ENCODE measurements at regions not wholly inside any gene's neighbourhood (a gene's known extent, or its start where the extent isn't known, plus 50 kb on each side); places are given as distances from the start of the nearest gene placed in this dataset.
"Not testable (repeated sequence)": the region's sequence is repeated elsewhere in the genome, so short reads cannot be mapped to it uniquely, and the experiment has no call there.

GRCh38 chr1:34369701-34370455, 193.2 kb downstream of the C1orf94 start:
- DNase-seq (ENCODE audit: low spot score), result no peak

- no peak for DNase-seq (ENCODE audit: low spot score)
These were observed 194.0 kb downstream of the C1orf94 start for GRCh38 chr1:34370748-34371147.

- not testable (repeated sequence) for DNase-seq (ENCODE audit: low spot score)
These were observed 194.5 kb downstream of the C1orf94 start for GRCh38 chr1:34371179-34371578.

- no peak for DNase-seq (ENCODE audit: low spot score)
These were observed 195.3 kb downstream of the C1orf94 start for GRCh38 chr1:34371829-34372532.

- no peak for DNase-seq (ENCODE audit: low spot score)
These were observed 196.2 kb downstream of the C1orf94 start for GRCh38 chr1:34372891-34373290.

- DNase-seq (ENCODE audit: low spot score), result no peak
These were observed 197.2 kb downstream of the C1orf94 start for GRCh38 chr1:34373912-34374311.

GRCh38 chr1:34376531-34376930, 199.8 kb downstream of the C1orf94 start:
- no peak for DNase-seq (ENCODE audit: low spot score)

GRCh38 chr1:34378968-34379856, 202.5 kb downstream of the C1orf94 start:
- DNase-seq (ENCODE audit: low spot score), result no peak

GRCh38 chr1:34379911-34380310, 203.2 kb downstream of the C1orf94 start:
- DNase-seq (ENCODE audit: low spot score), result no peak

- no peak for DNase-seq (ENCODE audit: low spot score)
These were observed 203.9 kb downstream of the C1orf94 start for GRCh38 chr1:34380526-34381124.

GRCh38 chr1:34389974-34390373, 213.3 kb downstream of the C1orf94 start:
- no peak for DNase-seq (ENCODE audit: low spot score)

- DNase-seq (ENCODE audit: low spot score), result no peak
These were observed 219.3 kb downstream of the C1orf94 start for GRCh38 chr1:34396042-34396441.

GRCh38 chr1:34398241-34398915, 221.7 kb downstream of the C1orf94 start:
- DNase-seq (ENCODE audit: low spot score), result no peak

- DNase-seq (ENCODE audit: low spot score), result no peak
These were observed 222.2 kb downstream of the C1orf94 start for GRCh38 chr1:34398916-34399275.

GRCh38 chr1:34400675-34401074, 224.0 kb downstream of the C1orf94 start:
- DNase-seq (ENCODE audit: low spot score), result no peak

GRCh38 chr1:34403156-34403555, 226.4 kb downstream of the C1orf94 start:
- no peak for DNase-seq (ENCODE audit: low spot score)

GRCh38 chr1:34404804-34405203, 228.1 kb downstream of the C1orf94 start:
- DNase-seq (ENCODE audit: low spot score), result no peak

- no peak for DNase-seq (ENCODE audit: low spot score)
These were observed 228.7 kb downstream of the C1orf94 start for GRCh38 chr1:34405266-34405959.

- DNase-seq (ENCODE audit: low spot score), result no peak
These were observed 229.7 kb downstream of the C1orf94 start for GRCh38 chr1:34406377-34406776.

GRCh38 chr1:34406833-34407539, 230.3 kb downstream of the C1orf94 start:
- DNase-seq (ENCODE audit: low spot score), result no peak

Data from LoVo (cell line).